Activated CD4-positive, alpha-beta T cell treated with anti-CD3 and anti-CD28 coated beads for 48 hours (primary cell): ENCODE measurements at regions not wholly inside any gene's neighbourhood (a gene's known extent, or its start where the extent isn't known, plus 50 kb on each side); places are given as distances from the start of the nearest gene placed in this dataset.

Experiments used
- DNase-seq: peaks from one replicate; pipeline ENCODE4 v3.0.0-alpha.2; 2020

GRCh38 chr20:6180531-6180930, 57.7 kb upstream of the FERMT1 start:
- DNase-seq: no peak

- DNase-seq: no peak
Observed at GRCh38 chr20:6178537-6178936, 55.7 kb upstream of the FERMT1 start.

DNA sequence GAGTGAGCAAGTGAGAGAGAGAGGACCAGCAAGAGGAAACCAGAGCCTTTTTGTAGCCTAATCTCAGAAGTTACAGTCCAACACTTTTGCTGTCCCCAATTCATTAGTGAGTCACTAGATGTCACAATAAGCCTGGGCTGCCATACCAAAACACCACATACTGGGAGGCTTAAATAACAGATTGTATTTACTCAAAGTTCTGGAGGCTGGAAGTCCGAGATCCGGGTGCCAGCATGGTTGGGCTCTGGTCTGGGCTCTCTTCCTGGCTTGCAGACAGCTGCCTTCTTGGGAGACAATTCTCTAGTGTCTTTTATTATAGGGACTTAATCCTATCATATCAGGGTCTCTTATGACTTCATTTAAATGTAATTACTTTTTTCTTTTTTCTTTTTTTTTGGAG, 50.7 kb upstream of the FERMT1 start:
- DNase-seq: no peak
